Neural cell (in vitro differentiated cells): ENCODE measurements at regions not wholly inside any gene's neighbourhood (a gene's known extent, or its start where the extent isn't known, plus 50 kb on each side); places are given as distances from the start of the nearest gene placed in this dataset.
"Not testable (repeated sequence)": the region's sequence is repeated elsewhere in the genome, so short reads cannot be mapped to it uniquely, and the experiment has no call there.

ENCODE experiments used
- H2AFZ ChIP-seq: fragments of 200-600, 300-800 bp; sonication (generic), shearing (Covaris generic); 2 replicates; pipeline ENCODE4 v1.6.0; 2014; ENCODE audit warnings: low read depth, mild to moderate bottlenecking, antibody characterized with exemption, low read length, moderate library complexity
- H3F3A ChIP-seq: fragments of 200-600 bp; shearing (Covaris generic); 2 replicates; pipeline ENCODE4 v1.6.1; 2016; ENCODE audit warnings: mild to moderate bottlenecking, moderate library complexity, mixed read lengths, antibody characterized with exemption, low read length; ENCODE audit not compliant: insufficient read depth, poor library complexity, severe bottlenecking
- H3K27ac ChIP-seq: fragments of 200-600, 300-800 bp; sonication (generic), shearing (Covaris generic); 2 replicates; pipeline ENCODE4 v1.5.1; 2014; ENCODE audit warnings: mild to moderate bottlenecking, low read length, moderate library complexity
- H3K27me3 ChIP-seq: fragments of 300-800, 200-600 bp; sonication (generic), shearing (Covaris generic); 2 replicates; pipeline ENCODE4 v1.6.0; 2014; ENCODE audit warnings: mild to moderate bottlenecking, low read depth, low read length, moderate library complexity; ENCODE audit not compliant: insufficient read depth
- H3K36me3 ChIP-seq: fragments of 300-800, 200-600 bp; sonication (generic), shearing (Covaris generic); 2 replicates; pipeline ENCODE4 v1.5.1; 2014; ENCODE audit warnings: mild to moderate bottlenecking, antibody characterized with exemption, low read length, moderate library complexity; ENCODE audit not compliant: insufficient read depth
- H3K4me2 ChIP-seq: fragments of 300-800, 200-600 bp; sonication (generic), shearing (Covaris generic); 2 replicates; pipeline ENCODE4 v1.6.0; 2014; ENCODE audit warnings: mild to moderate bottlenecking, low read length
- H3K4me3 ChIP-seq: fragments of 300-800, 200-600 bp; sonication (generic), shearing (Covaris generic); 2 replicates; pipeline ENCODE4 v1.5.1; 2014; ENCODE audit warnings: mild to moderate bottlenecking, low read length, moderate library complexity
- H3K79me2 ChIP-seq: fragments of 200-600 bp; shearing (Covaris generic); replicated peaks from 2 replicates; pipeline ENCODE4 v1.6.0; 2014; ENCODE audit warnings: mild to moderate bottlenecking, low read length, moderate library complexity; ENCODE audit not compliant: insufficient read depth
- H3K9ac ChIP-seq: fragments of 300-800, 200-600 bp; sonication (generic), shearing (Covaris generic); 2 replicates; pipeline ENCODE4 v1.6.1; 2016; ENCODE audit warnings: mild to moderate bottlenecking, low read length, mixed read lengths
- H3K9me2 ChIP-seq: fragments of 200-600 bp; shearing (Covaris generic); 2 replicates; pipeline ENCODE4 v1.6.1; 2016; ENCODE audit warnings: mild to moderate bottlenecking, low read length, mixed read lengths; ENCODE audit not compliant: insufficient read depth
- H3K9me3 ChIP-seq: fragments of 200-600, 300-800 bp; sonication (generic), shearing (Covaris generic); 2 replicates; pipeline ENCODE4 v1.6.1; 2016; ENCODE audit warnings: mild to moderate bottlenecking, mixed run types, low read length, moderate library complexity, mixed read lengths
- H4K20me1 ChIP-seq: fragments of 200-600 bp; shearing (Covaris generic); 2 replicates; pipeline ENCODE4 v1.6.1; 2016; ENCODE audit warnings: mild to moderate bottlenecking, mixed run types; ENCODE audit not compliant: insufficient read depth
- CTCF ChIP-seq: fragments of 450-650 bp; IDR thresholded peaks from 2 replicates; pipeline ENCODE4 v1.5.1; 2014; ENCODE audit warnings: antibody characterized with exemption, mild to moderate bottlenecking, moderate library complexity; ENCODE audit not compliant: poor library complexity, severe bottlenecking
- EP300 ChIP-seq: fragments of 450-650 bp; conservative IDR thresholded peaks from 2 replicates; pipeline ENCODE4 v1.6.1; 2014; ENCODE audit warnings: antibody characterized with exemption, mild to moderate bottlenecking, moderate library complexity; ENCODE audit not compliant: poor library complexity, severe bottlenecking
- EZH2 ChIP-seq: fragments of 200-600, 300-800 bp; shearing (Covaris generic), sonication (generic); IDR thresholded peaks from 2 replicates; pipeline ENCODE4 v1.6.1; 2014; ENCODE audit warnings: antibody characterized with exemption, low read length, borderline replicate concordance, mild to moderate bottlenecking; ENCODE audit not compliant: insufficient read depth, poor library complexity, severe bottlenecking
- MXI1 ChIP-seq: fragments of 450-650 bp; conservative IDR thresholded peaks from 2 replicates; pipeline ENCODE4 v1.6.1; 2014; ENCODE audit warnings: antibody characterized with exemption, mild to moderate bottlenecking; ENCODE audit not compliant: poor library complexity, severe bottlenecking
- POLR2AphosphoS5 ChIP-seq: IDR thresholded peaks from 2 replicates; pipeline ENCODE4 v1.6.1; 2012
- RAD21 ChIP-seq: fragments of 450-650 bp; conservative IDR thresholded peaks from 2 replicates; pipeline ENCODE4 v1.6.1; 2014; ENCODE audit warnings: antibody characterized with exemption, mild to moderate bottlenecking, moderate library complexity
- SMC3 ChIP-seq: fragments of 450-650 bp; conservative IDR thresholded peaks from 2 replicates; pipeline ENCODE4 v1.6.1; 2014; ENCODE audit warnings: antibody characterized with exemption, mild to moderate bottlenecking, moderate library complexity; ENCODE audit not compliant: poor library complexity
- TAF1 ChIP-seq: IDR thresholded peaks from 2 replicates; pipeline ENCODE4 v1.6.1; 2012; ENCODE audit warnings: low read depth
- TF ChIP-seq, protein P1 (sequence below): IDR thresholded peaks from 2 replicates; pipeline ENCODE4 v1.6.1; 2012; ENCODE audit warnings: borderline replicate concordance

GRCh38 chr2:147002256-147002655 is 842.6 kb upstream of the ACVR2A start:
- no peaks in the 10 kb centered on the region for H3K9me3 ChIP-seq
- H3K27me3 ChIP-seq, result no peaks in the 10 kb centered on the region
- H3K79me2 ChIP-seq, result no peaks in the 10 kb centered on the region
- no peaks in the 10 kb centered on the region for H3K36me3 ChIP-seq
- H3K9me2 ChIP-seq, result no peaks in the 10 kb centered on the region
- H3K9ac ChIP-seq, result no peak overlapping the region
- no peak overlapping the region for H2AFZ ChIP-seq
- H3F3A ChIP-seq, result no peaks in the 10 kb centered on the region
- TF ChIP-seq, protein P1, sequence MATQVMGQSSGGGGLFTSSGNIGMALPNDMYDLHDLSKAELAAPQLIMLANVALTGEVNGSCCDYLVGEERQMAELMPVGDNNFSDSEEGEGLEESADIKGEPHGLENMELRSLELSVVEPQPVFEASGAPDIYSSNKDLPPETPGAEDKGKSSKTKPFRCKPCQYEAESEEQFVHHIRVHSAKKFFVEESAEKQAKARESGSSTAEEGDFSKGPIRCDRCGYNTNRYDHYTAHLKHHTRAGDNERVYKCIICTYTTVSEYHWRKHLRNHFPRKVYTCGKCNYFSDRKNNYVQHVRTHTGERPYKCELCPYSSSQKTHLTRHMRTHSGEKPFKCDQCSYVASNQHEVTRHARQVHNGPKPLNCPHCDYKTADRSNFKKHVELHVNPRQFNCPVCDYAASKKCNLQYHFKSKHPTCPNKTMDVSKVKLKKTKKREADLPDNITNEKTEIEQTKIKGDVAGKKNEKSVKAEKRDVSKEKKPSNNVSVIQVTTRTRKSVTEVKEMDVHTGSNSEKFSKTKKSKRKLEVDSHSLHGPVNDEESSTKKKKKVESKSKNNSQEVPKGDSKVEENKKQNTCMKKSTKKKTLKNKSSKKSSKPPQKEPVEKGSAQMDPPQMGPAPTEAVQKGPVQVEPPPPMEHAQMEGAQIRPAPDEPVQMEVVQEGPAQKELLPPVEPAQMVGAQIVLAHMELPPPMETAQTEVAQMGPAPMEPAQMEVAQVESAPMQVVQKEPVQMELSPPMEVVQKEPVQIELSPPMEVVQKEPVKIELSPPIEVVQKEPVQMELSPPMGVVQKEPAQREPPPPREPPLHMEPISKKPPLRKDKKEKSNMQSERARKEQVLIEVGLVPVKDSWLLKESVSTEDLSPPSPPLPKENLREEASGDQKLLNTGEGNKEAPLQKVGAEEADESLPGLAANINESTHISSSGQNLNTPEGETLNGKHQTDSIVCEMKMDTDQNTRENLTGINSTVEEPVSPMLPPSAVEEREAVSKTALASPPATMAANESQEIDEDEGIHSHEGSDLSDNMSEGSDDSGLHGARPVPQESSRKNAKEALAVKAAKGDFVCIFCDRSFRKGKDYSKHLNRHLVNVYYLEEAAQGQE, result no peak
- TF ChIP-seq MXI1 (no peak), POLR2AphosphoS5 (no peak), EZH2 (no peak), RAD21 (no peak), CTCF (no peak), EP300 (no peak), TAF1 (no peak)
- H3K4me2 ChIP-seq, result no peak overlapping the region
- no peak overlapping the region for H3K4me3 ChIP-seq
- H3K27ac ChIP-seq, result no peak overlapping the region
- H4K20me1 ChIP-seq, result no peaks in the 10 kb centered on the region

DNA sequence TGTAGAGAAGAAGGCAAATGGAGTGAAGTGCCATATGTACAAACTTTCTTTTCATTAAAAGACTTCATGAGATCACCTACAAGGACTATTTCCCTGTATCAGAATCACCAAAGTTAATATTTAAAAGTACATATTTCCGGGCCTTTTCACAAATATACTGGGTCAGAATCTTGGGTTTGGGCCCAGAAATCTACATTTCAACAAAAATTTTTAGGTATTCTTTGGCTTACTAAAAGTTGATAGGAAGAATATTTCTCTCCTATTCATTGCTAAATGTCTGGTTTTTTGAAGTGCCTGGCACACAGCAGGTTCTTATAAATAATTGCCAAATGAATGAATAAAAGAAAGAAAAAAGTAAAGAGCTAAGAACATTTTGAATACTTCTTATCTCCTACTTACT is 843.8 kb upstream of the ACVR2A start:
- H3K9me3 ChIP-seq, result no peaks in the 10 kb centered on the region
- H2AFZ ChIP-seq, result no peak overlapping the region
- no peaks in the 10 kb centered on the region for H3K27me3 ChIP-seq
- H3K36me3 ChIP-seq, result no peaks in the 10 kb centered on the region
- TF ChIP-seq POLR2AphosphoS5 (no peak), CTCF (no peak), EP300 (no peak), SMC3 (no peak), EZH2 (no peak)
- TF ChIP-seq, protein P1, result no peak
- H3F3A ChIP-seq, result no peaks in the 10 kb centered on the region
- no peak overlapping the region for H3K4me3 ChIP-seq
- H3K9ac ChIP-seq, result no peak overlapping the region
- H4K20me1 ChIP-seq, result no peaks in the 10 kb centered on the region
- no peak overlapping the region for H3K27ac ChIP-seq
- H3K9me2 ChIP-seq, result no peaks in the 10 kb centered on the region
- H3K4me2 ChIP-seq, result no peak overlapping the region
- no peaks in the 10 kb centered on the region for H3K79me2 ChIP-seq

- H2AFZ ChIP-seq, H3K4me3 ChIP-seq, H3K79me2 ChIP-seq, H3F3A ChIP-seq, H3K9me2 ChIP-seq, H3K27ac ChIP-seq, H3K4me2 ChIP-seq, H3K9ac ChIP-seq, H3K9me3 ChIP-seq, H4K20me1 ChIP-seq, H3K36me3 ChIP-seq, H3K27me3 ChIP-seq: not testable (repeated sequence)
Observed at GRCh38 chr2:147000151-147000550, 844.7 kb upstream of the ACVR2A start.
